Osteocyte (in vitro differentiated cells): ENCODE measurements at regions not wholly inside any gene's neighbourhood (a gene's known extent, or its start where the extent isn't known, plus 50 kb on each side); places are given as distances from the start of the nearest gene placed in this dataset.

Source experiments
- DNase-seq: peaks from one replicate; pipeline ENCODE4 v3.0.0; 2021; ENCODE audit warnings: mixed read lengths; ENCODE audit not compliant: unreplicated experiment; ENCODE audit errors: extremely low spot score
- H3K27ac Mint-ChIP-seq: one replicate; pipeline ENCODE4 v1.8.0; 2021; ENCODE audit warnings: mild to moderate bottlenecking, mixed read lengths; ENCODE audit not compliant: unreplicated experiment
- H3K27me3 Mint-ChIP-seq: one replicate; pipeline ENCODE4 v1.8.0; 2021; ENCODE audit warnings: mixed read lengths; ENCODE audit not compliant: unreplicated experiment
- H3K36me3 Mint-ChIP-seq: one replicate; pipeline ENCODE4 v1.8.0; 2021; ENCODE audit warnings: mixed read lengths; ENCODE audit not compliant: unreplicated experiment
- H3K4me1 Mint-ChIP-seq: one replicate; pipeline ENCODE4 v1.8.0; 2021; ENCODE audit warnings: mixed read lengths; ENCODE audit not compliant: unreplicated experiment
- H3K4me3 Mint-ChIP-seq: one replicate; pipeline ENCODE4 v1.8.0; 2021; ENCODE audit warnings: mild to moderate bottlenecking, moderate library complexity, mixed read lengths; ENCODE audit not compliant: unreplicated experiment
- H3K9me3 Mint-ChIP-seq: one replicate; pipeline ENCODE4 v1.8.0; 2021; ENCODE audit warnings: mixed read lengths; ENCODE audit not compliant: unreplicated experiment
- CTCF ChIP-seq: fragments of 200-600 bp; sonication (generic); IDR thresholded peaks from 2 replicates; pipeline ENCODE4 v1.5.0; 2021; ENCODE audit warnings: antibody characterized with exemption, mild to moderate bottlenecking, moderate library complexity

GRCh38 chr13:97140131-97140530, 82.0 kb upstream of the MBNL2 start:
- no peak for DNase-seq
- no peak for TF ChIP-seq CTCF
- H3K9me3 Mint-ChIP-seq: no peaks in the 10 kb centered on the region
- peak overlapping the region; percentile 56 for H3K27ac Mint-ChIP-seq
- no peaks in the 10 kb centered on the region for H3K36me3 Mint-ChIP-seq
- peaks cover 50% of the 10 kb centered on the region for H3K4me1 Mint-ChIP-seq
- no peaks in the 10 kb centered on the region for H3K27me3 Mint-ChIP-seq
- no peak overlapping the region for H3K4me3 Mint-ChIP-seq

- DNase-seq: no peak
- Mint-ChIP-seq H3K27me3 (no peaks in the 10 kb centered on the region), H3K4me1 (peaks cover 48% of the 10 kb centered on the region), H3K27ac (peak overlapping the region; percentile 56), H3K4me3 (no peak overlapping the region), H3K9me3 (no peaks in the 10 kb centered on the region), H3K36me3 (no peaks in the 10 kb centered on the region)
- no peak for TF ChIP-seq CTCF
Observed at GRCh38 chr13:97140611-97141010, 81.5 kb upstream of the MBNL2 start.

GRCh38 chr13:97141097-97141496, 81.0 kb upstream of the MBNL2 start:
- DNase-seq: no peak
- Mint-ChIP-seq H3K4me1 (peaks cover 43% of the 10 kb centered on the region), H3K9me3 (no peaks in the 10 kb centered on the region), H3K27me3 (no peaks in the 10 kb centered on the region), H3K27ac (peak overlapping the region; percentile 72), H3K4me3 (no peak overlapping the region), H3K36me3 (no peaks in the 10 kb centered on the region)
- no peak for TF ChIP-seq CTCF

GRCh38 chr13:97141564-97142005, 80.5 kb upstream of the MBNL2 start:
- Mint-ChIP-seq H3K4me3 (peak overlapping the region; percentile 17), H3K9me3 (no peaks in the 10 kb centered on the region), H3K4me1 (peaks cover 38% of the 10 kb centered on the region), H3K27me3 (no peaks in the 10 kb centered on the region), H3K27ac (peak overlapping the region; percentile 72), H3K36me3 (no peaks in the 10 kb centered on the region)
- DNase-seq: no peak
- no peak for TF ChIP-seq CTCF

- Mint-ChIP-seq H3K9me3 (no peaks in the 10 kb centered on the region), H3K36me3 (no peaks in the 10 kb centered on the region), H3K4me3 (peak overlapping the region; percentile 33), H3K27me3 (no peaks in the 10 kb centered on the region), H3K4me1 (peaks cover 42% of the 10 kb centered on the region), H3K27ac (peak overlapping the region; percentile 53)
- DNase-seq: no peak
- TF ChIP-seq CTCF: no peak
Observed at GRCh38 chr13:97142452-97142851, 79.7 kb upstream of the MBNL2 start.
